ENCODE measurements at regions not wholly inside any gene's neighbourhood (a gene's known extent, or its start where the extent isn't known, plus 50 kb on each side); places are given as distances from the start of the nearest gene placed in this dataset.

- no peak for DNase-seq
Observed at GRCh38 chrX:40267334-40268187, 169.8 kb upstream of the BCOR start.

GRCh38 chrX:40266490-40267333, 169.0 kb upstream of the BCOR start:
- peak; percentile 38 for DNase-seq

- DNase-seq = no peak
Observed at GRCh38 chrX:40265936-40266335, 168.2 kb upstream of the BCOR start.

- no peak for DNase-seq
Observed at GRCh38 chrX:40263014-40263560, 165.3 kb upstream of the BCOR start.

- no peak for DNase-seq
Observed at GRCh38 chrX:40262157-40263013, 164.6 kb upstream of the BCOR start.

- DNase-seq = no peak
Observed at GRCh38 chrX:40261833-40262156, 164.0 kb upstream of the BCOR start.

- DNase-seq = no peak
Observed at GRCh38 chrX:40260146-40260747, 162.5 kb upstream of the BCOR start.

- DNase-seq = no peak
Observed at GRCh38 chrX:40258909-40259308, 161.2 kb upstream of the BCOR start.

GRCh38 chrX:40253771-40254170, 156.0 kb upstream of the BCOR start:
- DNase-seq = no peak

- DNase-seq = no peak
Observed at GRCh38 chrX:40249582-40249981, 151.8 kb upstream of the BCOR start.

- DNase-seq = no peak
Observed at GRCh38 chrX:40248822-40249221, 151.1 kb upstream of the BCOR start.

- DNase-seq = no peak
Observed at GRCh38 chrX:40247848-40248622, 150.3 kb upstream of the BCOR start.

GRCh38 chrX:40247382-40247781, 149.6 kb upstream of the BCOR start:
- no peak for DNase-seq

- no peak for DNase-seq
Observed at GRCh38 chrX:40245488-40246071, 147.8 kb upstream of the BCOR start.

GRCh38 chrX:40244980-40245379, 147.2 kb upstream of the BCOR start:
- no peak for DNase-seq

GRCh38 chrX:40243755-40244515, 146.2 kb upstream of the BCOR start:
- DNase-seq = no peak

- no peak for DNase-seq
Observed at GRCh38 chrX:40240844-40241243, 143.1 kb upstream of the BCOR start.

- no peak for DNase-seq
Observed at GRCh38 chrX:40237731-40238178, 140.0 kb upstream of the BCOR start.

GRCh38 chrX:40230646-40231045, 132.9 kb upstream of the BCOR start:
- no peak for DNase-seq

GRCh38 chrX:40227125-40227524, 129.4 kb upstream of the BCOR start:
- DNase-seq = no peak
